PFSK-1 (cell line): ENCODE measurements at regions not wholly inside any gene's neighbourhood (a gene's known extent, or its start where the extent isn't known, plus 50 kb on each side); places are given as distances from the start of the nearest gene placed in this dataset.

Source experiments
- POLR2AphosphoS5 ChIP-seq: IDR thresholded peaks from 2 replicates; pipeline ENCODE4 v1.6.1; 2012; ENCODE audit warnings: low read depth, mild to moderate bottlenecking, control low read depth, low read length, moderate library complexity
- SIN3A ChIP-seq: IDR thresholded peaks from 2 replicates; pipeline ENCODE4 v1.6.1; 2012; ENCODE audit warnings: mild to moderate bottlenecking, low read length, moderate library complexity, borderline replicate concordance; ENCODE audit not compliant: insufficient read depth

DNA sequence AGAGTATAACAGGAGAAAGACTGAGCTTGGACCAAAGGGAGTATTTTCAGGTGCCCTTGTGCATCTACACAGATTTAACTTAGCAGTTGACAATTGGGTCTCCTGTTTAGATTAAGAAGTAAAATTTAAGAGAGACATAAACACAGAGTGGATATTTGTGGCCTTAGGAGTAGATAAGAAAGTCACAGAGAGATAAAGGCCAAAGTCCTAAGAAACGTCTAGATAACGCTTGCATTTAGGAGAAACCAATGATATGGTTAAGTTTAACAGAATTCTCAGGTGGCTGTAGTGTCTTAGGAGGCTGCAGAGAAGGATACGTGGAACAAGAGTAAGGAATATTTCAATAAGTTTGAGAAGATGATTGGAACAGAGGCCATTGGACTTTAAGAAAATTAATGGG is 155.0 kb upstream of the DAB2 start:
- TF ChIP-seq SIN3A, result no peak
- no peak for TF ChIP-seq POLR2AphosphoS5
